ENCODE measurements at regions not wholly inside any gene's neighbourhood (a gene's known extent, or its start where the extent isn't known, plus 50 kb on each side); places are given as distances from the start of the nearest gene placed in this dataset.

DNA sequence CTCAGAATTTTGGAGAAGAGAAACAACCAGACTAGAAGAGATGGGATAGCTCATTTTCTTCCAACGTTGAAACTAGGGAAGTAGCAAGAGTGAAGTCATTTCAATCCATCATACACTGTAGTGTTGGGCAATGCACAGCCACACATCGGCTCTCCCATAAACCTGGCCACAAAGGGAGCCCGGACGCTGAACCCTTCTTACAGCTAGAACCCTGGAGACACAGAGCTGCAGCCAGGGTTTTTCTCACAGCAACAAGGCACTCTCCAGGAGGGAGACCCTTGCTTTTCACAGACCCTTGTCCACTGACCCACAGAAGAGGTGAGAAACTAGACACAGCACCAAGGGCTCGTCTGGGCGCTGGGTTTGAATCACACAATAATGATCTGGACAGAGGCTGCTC is 101.4 kb upstream of the FSTL4 start:
- H3K27ac ChIP-seq = no peak overlapping the region
- no peaks in the 10 kb centered on the region for H3K27me3 ChIP-seq
- DNase-seq = no peak
- no peaks in the 10 kb centered on the region for H3K36me3 ChIP-seq
- no peaks in the 10 kb centered on the region for H3K4me1 ChIP-seq
- H3K9me3 ChIP-seq = no peaks in the 10 kb centered on the region
- no peak for TF ChIP-seq POLR2A (IDR thresholded peaks at IDR 0.05)
- TF ChIP-seq, protein P1, sequence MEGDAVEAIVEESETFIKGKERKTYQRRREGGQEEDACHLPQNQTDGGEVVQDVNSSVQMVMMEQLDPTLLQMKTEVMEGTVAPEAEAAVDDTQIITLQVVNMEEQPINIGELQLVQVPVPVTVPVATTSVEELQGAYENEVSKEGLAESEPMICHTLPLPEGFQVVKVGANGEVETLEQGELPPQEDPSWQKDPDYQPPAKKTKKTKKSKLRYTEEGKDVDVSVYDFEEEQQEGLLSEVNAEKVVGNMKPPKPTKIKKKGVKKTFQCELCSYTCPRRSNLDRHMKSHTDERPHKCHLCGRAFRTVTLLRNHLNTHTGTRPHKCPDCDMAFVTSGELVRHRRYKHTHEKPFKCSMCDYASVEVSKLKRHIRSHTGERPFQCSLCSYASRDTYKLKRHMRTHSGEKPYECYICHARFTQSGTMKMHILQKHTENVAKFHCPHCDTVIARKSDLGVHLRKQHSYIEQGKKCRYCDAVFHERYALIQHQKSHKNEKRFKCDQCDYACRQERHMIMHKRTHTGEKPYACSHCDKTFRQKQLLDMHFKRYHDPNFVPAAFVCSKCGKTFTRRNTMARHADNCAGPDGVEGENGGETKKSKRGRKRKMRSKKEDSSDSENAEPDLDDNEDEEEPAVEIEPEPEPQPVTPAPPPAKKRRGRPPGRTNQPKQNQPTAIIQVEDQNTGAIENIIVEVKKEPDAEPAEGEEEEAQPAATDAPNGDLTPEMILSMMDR (IDR thresholded peaks at IDR 0.05) = no peak
- 85 to 88% methylated on average over 6 of the region's 6 CpGs for WGBS, 2 donors
- intact Hi-C loops (cut with DNase I) = no loop called here
- H3K4me3 ChIP-seq (replicated peaks in 1 of 3) = no peak overlapping the region

DNA sequence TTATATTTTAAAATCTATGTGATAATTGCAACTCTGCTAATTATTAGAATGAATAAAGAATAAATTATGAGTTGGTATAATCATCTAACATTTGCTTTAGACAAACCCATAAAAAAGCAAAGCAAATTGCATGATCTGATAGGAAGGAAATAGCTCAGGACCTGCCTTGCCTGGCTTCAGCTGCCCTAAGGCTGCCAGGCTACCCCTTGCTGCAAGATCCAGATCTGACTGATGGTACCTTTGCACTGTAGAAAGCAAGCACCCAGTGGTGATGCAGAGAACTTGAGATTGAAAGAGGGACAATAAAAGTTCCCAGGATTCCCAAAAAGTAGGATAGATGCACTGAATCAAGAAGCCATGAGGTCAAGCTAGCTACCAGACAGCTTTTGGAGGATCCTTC is 100.9 kb upstream of the FSTL4 start:
- Histone ChIP-seq H3K4me3 (replicated peaks in 1 of 3) (no peak overlapping the region), H3K27me3 (no peaks in the 10 kb centered on the region), H3K4me1 (no peaks in the 10 kb centered on the region), H3K9me3 (no peaks in the 10 kb centered on the region), H3K36me3 (no peaks in the 10 kb centered on the region), H3K27ac (no peak overlapping the region)
- no peak for DNase-seq
- intact Hi-C loops (cut with DNase I) = no loop called here
- TF ChIP-seq POLR2A (IDR thresholded peaks at IDR 0.05) = no peak
- TF ChIP-seq, protein P1 (IDR thresholded peaks at IDR 0.05) = no peak

DNA sequence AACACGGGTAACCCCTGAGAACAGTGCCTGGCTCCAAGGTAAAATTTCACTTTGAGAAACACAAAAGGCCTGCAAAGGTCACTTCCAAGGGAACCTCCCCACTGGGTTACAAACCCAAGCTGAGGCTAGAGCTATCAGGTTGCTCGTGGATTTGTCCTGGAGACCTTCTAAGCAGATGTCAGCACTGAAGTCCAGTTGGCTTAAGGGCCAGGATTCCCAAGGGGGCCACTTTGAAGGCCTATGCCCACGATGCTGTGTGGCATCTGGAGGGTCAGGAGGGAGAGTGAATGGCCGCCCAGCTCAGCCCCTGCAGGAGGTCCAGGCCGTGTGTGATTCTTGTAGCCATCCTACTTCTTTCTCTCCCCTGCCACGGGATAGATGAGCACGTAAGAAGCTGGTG is 100.2 kb upstream of the FSTL4 start:
- no peaks in the 10 kb centered on the region for H3K27me3 ChIP-seq
- no peaks in the 10 kb centered on the region for H3K9me3 ChIP-seq
- intact Hi-C loops (cut with DNase I) = no loop called here
- no peaks in the 10 kb centered on the region for H3K36me3 ChIP-seq
- WGBS, 2 donors = 92 to 93% methylated on average over 6 to 7 of the region's 7 CpGs
- TF ChIP-seq, protein P1 (IDR thresholded peaks at IDR 0.05) = no peak
- TF ChIP-seq POLR2A (IDR thresholded peaks at IDR 0.05) = no peak
- no peaks in the 10 kb centered on the region for H3K4me1 ChIP-seq
- no peak overlapping the region for H3K27ac ChIP-seq
- H3K4me3 ChIP-seq (replicated peaks in 1 of 3) = no peak overlapping the region
- no peak for DNase-seq

DNA sequence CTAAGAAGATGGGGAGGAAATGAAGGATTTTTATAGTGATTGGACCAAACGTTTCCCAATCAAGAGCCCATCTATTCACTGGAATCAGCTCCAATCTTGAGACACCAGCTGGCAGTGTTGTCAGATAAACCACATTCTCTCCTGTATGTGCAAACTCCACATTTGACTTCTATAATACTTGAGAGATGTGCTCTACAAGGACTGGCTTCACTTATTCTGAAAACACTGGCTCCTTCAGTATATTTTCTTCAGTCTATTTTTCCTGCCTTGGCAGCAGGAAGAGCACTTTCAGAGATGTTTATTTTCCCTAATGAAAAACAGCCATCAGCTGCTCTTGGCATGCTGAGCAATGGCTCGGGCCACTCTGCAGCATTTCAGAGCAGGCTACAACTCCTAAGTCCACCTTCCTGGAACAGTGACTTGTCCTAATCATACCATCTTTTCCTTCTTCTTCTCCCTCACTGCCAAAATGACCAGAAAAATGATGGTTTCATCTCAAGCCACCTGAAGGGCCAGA is 96.9 kb upstream of the FSTL4 start:
- 21 to 29% methylated on average over 2 of the region's 2 CpGs for WGBS, 2 donors
- H3K27me3 ChIP-seq = no peaks in the 10 kb centered on the region
- H3K27ac ChIP-seq = no peak overlapping the region
- no peak for TF ChIP-seq POLR2A (IDR thresholded peaks at IDR 0.05)
- TF ChIP-seq, protein P1 (IDR thresholded peaks at IDR 0.05) = no peak
- H3K4me1 ChIP-seq = no peaks in the 10 kb centered on the region
- DNase-seq = no peak
- no peaks in the 10 kb centered on the region for H3K36me3 ChIP-seq
- H3K9me3 ChIP-seq = no peaks in the 10 kb centered on the region
- intact Hi-C loops (cut with DNase I) = no loop called here
- H3K4me3 ChIP-seq (replicated peaks in 1 of 3) = no peak overlapping the region

DNA sequence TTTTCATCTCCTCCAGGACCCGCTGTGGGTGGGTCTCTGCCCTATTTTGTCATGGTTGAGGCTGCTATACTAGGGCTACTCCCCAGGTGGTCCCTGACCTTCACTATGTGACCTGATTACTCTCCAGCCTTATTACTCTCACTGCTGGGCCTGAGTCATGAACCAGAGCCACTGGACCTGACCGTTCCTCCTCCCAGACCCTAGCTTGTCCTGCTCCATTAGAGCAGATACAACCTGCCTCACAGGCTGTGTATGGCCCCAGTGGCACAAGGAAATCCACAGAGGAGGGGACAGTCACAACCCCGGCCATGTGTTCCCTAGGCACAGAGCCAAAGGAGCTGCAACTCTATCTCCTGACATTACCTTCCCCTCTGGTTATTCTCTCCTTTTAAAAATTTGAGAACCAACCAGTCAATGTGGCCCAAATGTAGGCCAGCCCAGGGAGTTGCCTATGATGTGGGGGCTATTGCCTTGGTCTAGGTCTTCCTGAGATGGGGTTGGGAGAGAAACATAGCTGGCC is 96.0 kb upstream of the FSTL4 start:
- no peaks in the 10 kb centered on the region for H3K9me3 ChIP-seq
- no peak overlapping the region for H3K4me3 ChIP-seq (replicated peaks in 1 of 3)
- no peaks in the 10 kb centered on the region for H3K36me3 ChIP-seq
- intact Hi-C loops (cut with DNase I) = no loop called here
- H3K4me1 ChIP-seq = no peaks in the 10 kb centered on the region
- no peak for DNase-seq
- H3K27ac ChIP-seq = no peak overlapping the region
- TF ChIP-seq, protein P1 (IDR thresholded peaks at IDR 0.05) = no peak
- no peak for TF ChIP-seq POLR2A (IDR thresholded peaks at IDR 0.05)
- WGBS, 2 donors = 77 to 81% methylated on average over 3 of the region's 3 CpGs
- no peaks in the 10 kb centered on the region for H3K27me3 ChIP-seq

Measured in thyroid gland (tissue), 4 donors.